H9 (cell line): ENCODE measurements at regions not wholly inside any gene's neighbourhood (a gene's known extent, or its start where the extent isn't known, plus 50 kb on each side); places are given as distances from the start of the nearest gene placed in this dataset.

ENCODE experiments used
- DNase-seq: peaks from one replicate; pipeline ENCODE4 v3.0.0-alpha.2; 2017
- H2AFZ ChIP-seq: one replicate; pipeline ENCODE4 v1.6.1; 2013; ENCODE audit warnings: mild to moderate bottlenecking, low read length, control low read depth, moderate library complexity
- H2AK5ac ChIP-seq: 2 replicates; pipeline ENCODE4 v1.6.1; 2013; ENCODE audit warnings: low read length, control low read depth, mixed read lengths; ENCODE audit not compliant: insufficient read length
- H2BK120ac ChIP-seq: one replicate; pipeline ENCODE4 v1.6.1; 2013; ENCODE audit warnings: low read depth, mild to moderate bottlenecking, low read length, control low read depth, inconsistent platforms; ENCODE audit not compliant: poor library complexity, severe bottlenecking
- H2BK12ac ChIP-seq: 2 replicates; pipeline ENCODE4 v1.6.1; 2013; ENCODE audit warnings: low read length, control low read depth, mixed read lengths, low read depth; ENCODE audit not compliant: insufficient read length
- H2BK15ac ChIP-seq: 2 replicates; pipeline ENCODE4 v1.6.1; 2013; ENCODE audit warnings: low read depth, low read length, control low read depth
- H2BK20ac ChIP-seq: one replicate; pipeline ENCODE4 v1.6.1; 2013; ENCODE audit warnings: low read depth, mild to moderate bottlenecking, low read length, control low read depth, inconsistent platforms; ENCODE audit not compliant: poor library complexity, severe bottlenecking
- H2BK5ac ChIP-seq: 2 replicates; pipeline ENCODE4 v1.6.1; 2013; ENCODE audit warnings: low read length, control low read depth, mixed read lengths; ENCODE audit not compliant: insufficient read length
- H3K14ac ChIP-seq: 2 replicates; pipeline ENCODE4 v1.6.1; 2013; ENCODE audit warnings: low read length, control low read depth; ENCODE audit not compliant: insufficient read depth
- H3K18ac ChIP-seq: 2 replicates; pipeline ENCODE4 v1.6.1; 2013; ENCODE audit warnings: low read depth, mild to moderate bottlenecking, mixed read lengths, low read length, control low read depth; ENCODE audit not compliant: insufficient read length
- H3K23ac ChIP-seq: 2 replicates; pipeline ENCODE4 v1.6.1; 2013; ENCODE audit warnings: low read length, control low read depth, mixed read lengths, low read depth; ENCODE audit not compliant: insufficient read length
- H3K23me2 ChIP-seq: 2 replicates; pipeline ENCODE4 v1.6.1; 2013; ENCODE audit warnings: low read depth, mild to moderate bottlenecking, mixed read lengths, low read length, control low read depth; ENCODE audit not compliant: insufficient read length, poor library complexity, severe bottlenecking
- H3K27ac ChIP-seq: 2 replicates; pipeline ENCODE4 v1.5.1; 2013; ENCODE audit warnings: low read length, control low read depth, mixed read lengths, low read depth; ENCODE audit not compliant: insufficient read length
- H3K27me3 ChIP-seq: 2 replicates; pipeline ENCODE4 v1.6.1; 2013; ENCODE audit warnings: low read length, control low read depth, inconsistent platforms; ENCODE audit not compliant: insufficient read depth
- H3K4ac ChIP-seq: 2 replicates; pipeline ENCODE4 v1.6.1; 2013; ENCODE audit warnings: low read depth, mild to moderate bottlenecking, control low read depth, inconsistent platforms, low read length, moderate library complexity
- H3K4me1 ChIP-seq: 2 replicates; pipeline ENCODE4 v1.6.1; 2013; ENCODE audit warnings: low read length, control low read depth, inconsistent platforms; ENCODE audit not compliant: insufficient read depth
- H3K4me2 ChIP-seq: 2 replicates; pipeline ENCODE4 v1.6.1; 2013; ENCODE audit warnings: low read length, control low read depth, mixed read lengths; ENCODE audit not compliant: insufficient read length, insufficient read depth
- H3K56ac ChIP-seq: 2 replicates; pipeline ENCODE4 v1.6.1; 2013; ENCODE audit warnings: low read depth, mild to moderate bottlenecking, mixed read lengths, low read length, control low read depth; ENCODE audit not compliant: insufficient read length
- H3K79me1 ChIP-seq: 2 replicates; pipeline ENCODE4 v1.6.1; 2013; ENCODE audit warnings: low read depth, mild to moderate bottlenecking, moderate library complexity, low read length, control low read depth, inconsistent platforms; ENCODE audit not compliant: insufficient read depth, poor library complexity, severe bottlenecking
- H3K79me2 ChIP-seq: 2 replicates; pipeline ENCODE4 v1.6.1; 2013; ENCODE audit warnings: low read length, control low read depth, inconsistent platforms; ENCODE audit not compliant: insufficient read depth
- H3K9ac ChIP-seq: 2 replicates; pipeline ENCODE4 v1.6.1; 2013; ENCODE audit warnings: low read length, control low read depth, mixed read lengths; ENCODE audit not compliant: insufficient read length; ENCODE audit errors: extremely low read depth
- H3K9me3 ChIP-seq: one replicate; pipeline ENCODE4 v1.6.1; 2013; ENCODE audit warnings: low read depth, low read length, inconsistent platforms; ENCODE audit not compliant: control insufficient read depth
- H3T11ph ChIP-seq: one replicate; pipeline ENCODE4 v1.6.1; 2013; ENCODE audit warnings: mild to moderate bottlenecking, low read length, control low read depth, inconsistent platforms
- H4K20me1 ChIP-seq: one replicate; pipeline ENCODE4 v1.6.1; 2013; ENCODE audit not compliant: control insufficient read depth, insufficient read length, insufficient read depth
- H4K5ac ChIP-seq: 2 replicates; pipeline ENCODE4 v1.6.1; 2013; ENCODE audit warnings: low read depth, mild to moderate bottlenecking, mixed read lengths, low read length, control low read depth; ENCODE audit not compliant: insufficient read length
- H4K8ac ChIP-seq: replicated peaks from 2 replicates; pipeline ENCODE4 v1.6.1; 2013; ENCODE audit warnings: low read length, control low read depth, mixed read lengths, low read depth; ENCODE audit not compliant: insufficient read length
- H4K91ac ChIP-seq: 2 replicates; pipeline ENCODE4 v1.6.1; 2013; ENCODE audit warnings: low read depth, mild to moderate bottlenecking, moderate library complexity, mixed read lengths, low read length, control low read depth; ENCODE audit not compliant: insufficient read length
- H3K27ac Mint-ChIP-seq, 3 experiments: 2 replicates in 2 of 3; 3 replicates in 1 of 3; pipeline ENCODE4 v1.8.0; 2020 to 2021; ENCODE audit warnings: mixed read lengths in 3 of 3, mild to moderate bottlenecking in 1 of 3, moderate library complexity in 1 of 3
- H3K27me3 Mint-ChIP-seq: 2 replicates; pipeline ENCODE4 v1.8.0; 2021; ENCODE audit warnings: low read depth, mild to moderate bottlenecking, moderate library complexity, mixed read lengths
- H3K36me3 Mint-ChIP-seq, 3 experiments: 2 replicates in 2 of 3; 3 replicates in 1 of 3; pipeline ENCODE4 v1.8.0; 2020 to 2021; ENCODE audit warnings: low read depth in 3 of 3, mixed read lengths in 3 of 3; ENCODE audit not compliant: insufficient read depth in 1 of 3
- H3K4me1 Mint-ChIP-seq, 2 experiments: 2 replicates each; pipeline ENCODE4 v1.8.0; 2020; ENCODE audit warnings: mixed read lengths in 2 of 2
- H3K4me3 Mint-ChIP-seq, 2 experiments: 2 replicates in 1 of 2; 3 replicates in 1 of 2; pipeline ENCODE4 v1.8.0; 2020 to 2021; ENCODE audit warnings: mild to moderate bottlenecking in 2 of 2, mixed read lengths in 2 of 2, moderate library complexity in 1 of 2
- H3K9me3 Mint-ChIP-seq, 2 experiments: 2 replicates in 1 of 2; 3 replicates in 1 of 2; pipeline ENCODE4 v1.8.0; 2020; ENCODE audit warnings: mild to moderate bottlenecking in 2 of 2, mixed read lengths in 2 of 2, moderate library complexity in 1 of 2
- WGBS: extraction: QIAGEN DNeasy Blood & Tissue Kit; methylation state at CpG from one replicate; pipeline ENCODE4 v1.1.7; 2013; ENCODE audit warnings: missing lambda C conversion rate, low lambda C conversion rate, mixed read lengths; ENCODE audit not compliant: insufficient read length; ENCODE audit errors: extremely low coverage; 5-methylcytosine and 5-hydroxymethylcytosine counted together
- TF ChIP-seq, protein P1 (sequence below): fragments of 200-600 bp; sonication (generic); conservative IDR thresholded peaks from 3 replicates; pipeline ENCODE4 v1.8.0; 2021; ENCODE audit warnings: antibody characterized with exemption, mild to moderate bottlenecking

DNA sequence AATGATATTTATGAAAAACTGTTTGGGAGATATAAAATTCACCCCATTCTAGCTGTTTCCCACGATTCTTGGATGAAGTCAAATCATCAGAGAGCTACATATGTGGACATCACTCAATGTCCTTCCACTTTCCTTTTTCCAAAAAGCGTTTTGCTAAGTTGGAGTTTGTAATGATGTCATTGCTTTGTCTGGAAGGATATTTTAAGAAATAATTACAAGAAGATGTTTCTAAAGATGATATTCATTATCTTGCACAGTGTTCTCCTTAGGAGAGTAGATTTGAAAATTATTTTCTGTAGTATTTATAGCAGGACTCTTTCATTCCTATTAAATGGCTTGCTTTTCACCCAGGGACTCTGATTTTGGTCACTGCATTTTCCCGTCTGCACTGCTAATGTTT, 851.2 kb downstream of the EFNB2 start:
- no peaks in the 10 kb centered on the region for H3K79me1 ChIP-seq
- TF ChIP-seq, protein P1, sequence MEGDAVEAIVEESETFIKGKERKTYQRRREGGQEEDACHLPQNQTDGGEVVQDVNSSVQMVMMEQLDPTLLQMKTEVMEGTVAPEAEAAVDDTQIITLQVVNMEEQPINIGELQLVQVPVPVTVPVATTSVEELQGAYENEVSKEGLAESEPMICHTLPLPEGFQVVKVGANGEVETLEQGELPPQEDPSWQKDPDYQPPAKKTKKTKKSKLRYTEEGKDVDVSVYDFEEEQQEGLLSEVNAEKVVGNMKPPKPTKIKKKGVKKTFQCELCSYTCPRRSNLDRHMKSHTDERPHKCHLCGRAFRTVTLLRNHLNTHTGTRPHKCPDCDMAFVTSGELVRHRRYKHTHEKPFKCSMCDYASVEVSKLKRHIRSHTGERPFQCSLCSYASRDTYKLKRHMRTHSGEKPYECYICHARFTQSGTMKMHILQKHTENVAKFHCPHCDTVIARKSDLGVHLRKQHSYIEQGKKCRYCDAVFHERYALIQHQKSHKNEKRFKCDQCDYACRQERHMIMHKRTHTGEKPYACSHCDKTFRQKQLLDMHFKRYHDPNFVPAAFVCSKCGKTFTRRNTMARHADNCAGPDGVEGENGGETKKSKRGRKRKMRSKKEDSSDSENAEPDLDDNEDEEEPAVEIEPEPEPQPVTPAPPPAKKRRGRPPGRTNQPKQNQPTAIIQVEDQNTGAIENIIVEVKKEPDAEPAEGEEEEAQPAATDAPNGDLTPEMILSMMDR, result no peak
- no peaks in the 10 kb centered on the region for H4K20me1 ChIP-seq
- H3K9me3 Mint-ChIP-seq, result no peaks in the 10 kb centered on the region
- no peak for DNase-seq
- no peak overlapping the region for H3K18ac ChIP-seq
- no peak overlapping the region for H2BK20ac ChIP-seq
- no peaks in the 10 kb centered on the region for H3K9me3 ChIP-seq
- H3K23me2 ChIP-seq, result no peaks in the 10 kb centered on the region
- H2BK120ac ChIP-seq, result no peak overlapping the region
- H3K4me3 Mint-ChIP-seq, result no peak overlapping the region
- H4K5ac ChIP-seq, result no peak overlapping the region
- no peak overlapping the region for H3K4me2 ChIP-seq
- H3K27me3 Mint-ChIP-seq, result no peaks in the 10 kb centered on the region
- H2AK5ac ChIP-seq, result no peak overlapping the region
- no peak overlapping the region for H2BK5ac ChIP-seq
- H3K4me1 ChIP-seq, result no peaks in the 10 kb centered on the region
- H4K8ac ChIP-seq, result no peak overlapping the region
- no peak overlapping the region for H2BK12ac ChIP-seq
- no peak overlapping the region for H3T11ph ChIP-seq
- H3K4ac ChIP-seq, result no peak overlapping the region
- H3K56ac ChIP-seq, result no peak overlapping the region
- H3K23ac ChIP-seq, result no peak overlapping the region
- no peak overlapping the region for H2BK15ac ChIP-seq
- no peak overlapping the region for H4K91ac ChIP-seq
- H3K4me1 Mint-ChIP-seq, result no peaks in the 10 kb centered on the region
- no CpG with 5 or more reads among the region's 3 CpGs for WGBS
- no peak overlapping the region for H3K27ac Mint-ChIP-seq
- no peaks in the 10 kb centered on the region for H3K27me3 ChIP-seq
- H3K14ac ChIP-seq, result no peak overlapping the region
- no peaks in the 10 kb centered on the region for H3K36me3 Mint-ChIP-seq
- H3K9ac ChIP-seq, result no peak overlapping the region
- H3K27ac ChIP-seq, result no peak overlapping the region
- no peak overlapping the region for H2AFZ ChIP-seq
- H3K79me2 ChIP-seq, result no peaks in the 10 kb centered on the region
